ENCODE measurements at regions not wholly inside any gene's neighbourhood (a gene's known extent, or its start where the extent isn't known, plus 50 kb on each side); places are given as distances from the start of the nearest gene placed in this dataset.

GRCh38 chr16:55046916-55047315 lies 116.3 kb downstream of the IRX5 start:
- TF ChIP-seq JUND (IDR thresholded peaks at IDR 0.05) (no peak), CTCF (IDR thresholded peaks at IDR 0.05) (no peak), USF2 (IDR thresholded peaks at IDR 0.05; ENCODE audit: borderline replicate concordance, low read depth, low read length) (no peak), NFIC (IDR thresholded peaks at IDR 0.05; ENCODE audit: borderline replicate concordance) (no peak), POLR2AphosphoS5 (IDR thresholded peaks at IDR 0.05; ENCODE audit: low read depth, low read length) (no peak)

Measured in SK-N-SH (cell line).